Calu3 (cell line): ENCODE measurements at regions not wholly inside any gene's neighbourhood (a gene's known extent, or its start where the extent isn't known, plus 50 kb on each side); places are given as distances from the start of the nearest gene placed in this dataset.

Source experiments
- BruUV-seq: library from RNA; stranded (reverse); fragments of 400-500 nt; replicated peaks from 2 replicates; lab custom pipeline; 2021; lab: Mats Ljungman, UMichigan
- CTCF ChIA-PET: fragments of 300-600 bp; sonication (Branson Sonifier 250); formaldehyde crosslinking; loops from one replicate; lab custom pipeline; 2022; ENCODE audit warnings: antibody characterized with exemption; lab: Charles Lee
- DNase-seq: peaks from one replicate; pipeline ENCODE4 v3.0.0; 2022
- H3K27ac Mint-ChIP-seq: one replicate; pipeline ENCODE4 v1.8.0; 2022; ENCODE audit warnings: mixed read lengths; ENCODE audit not compliant: unreplicated experiment
- H3K27me3 Mint-ChIP-seq: one replicate; pipeline ENCODE4 v1.8.0; 2022; ENCODE audit warnings: mixed read lengths; ENCODE audit not compliant: unreplicated experiment
- H3K36me3 Mint-ChIP-seq: one replicate; pipeline ENCODE4 v1.8.0; 2022; ENCODE audit warnings: mild to moderate bottlenecking, moderate library complexity, mixed read lengths; ENCODE audit not compliant: insufficient read depth, unreplicated experiment
- H3K4me1 Mint-ChIP-seq: one replicate; pipeline ENCODE4 v1.8.0; 2022; ENCODE audit warnings: mild to moderate bottlenecking, low read depth, mixed read lengths; ENCODE audit not compliant: unreplicated experiment
- H3K4me3 Mint-ChIP-seq: one replicate; pipeline ENCODE4 v1.8.0; 2022; ENCODE audit warnings: mild to moderate bottlenecking, low read depth, moderate library complexity, mixed read lengths; ENCODE audit not compliant: unreplicated experiment
- H3K9me3 Mint-ChIP-seq: one replicate; pipeline ENCODE4 v1.8.0; 2022; ENCODE audit warnings: low read depth, mixed read lengths; ENCODE audit not compliant: unreplicated experiment
- intact Hi-C: fragments of 100-400 bp; cut with micrococcal nuclease; formaldehyde crosslinking; loops from one replicate; pipeline ENCODE4 v1.10.0; 2022; ENCODE audit not compliant: unreplicated experiment
- TF ChIP-seq, protein P1 (sequence below): fragments of 200-600 bp; IDR thresholded peaks from one replicate; pipeline ENCODE4 v1.8.0; 2022; ENCODE audit warnings: antibody characterized with exemption; ENCODE audit not compliant: unreplicated experiment

- BruUV-seq, result no TSS peak
- H3K4me1 Mint-ChIP-seq, result no peaks in the 10 kb centered on the region
- H3K36me3 Mint-ChIP-seq, result no peaks in the 10 kb centered on the region
- H3K9me3 Mint-ChIP-seq, result no peaks in the 10 kb centered on the region
- H3K27me3 Mint-ChIP-seq, result no peaks in the 10 kb centered on the region
- intact Hi-C loops, result no loop called here
- CTCF ChIA-PET, result no interaction called here
- no peak for DNase-seq
- no peak overlapping the region for H3K4me3 Mint-ChIP-seq
- H3K27ac Mint-ChIP-seq, result no peak overlapping the region
- TF ChIP-seq, protein P1, sequence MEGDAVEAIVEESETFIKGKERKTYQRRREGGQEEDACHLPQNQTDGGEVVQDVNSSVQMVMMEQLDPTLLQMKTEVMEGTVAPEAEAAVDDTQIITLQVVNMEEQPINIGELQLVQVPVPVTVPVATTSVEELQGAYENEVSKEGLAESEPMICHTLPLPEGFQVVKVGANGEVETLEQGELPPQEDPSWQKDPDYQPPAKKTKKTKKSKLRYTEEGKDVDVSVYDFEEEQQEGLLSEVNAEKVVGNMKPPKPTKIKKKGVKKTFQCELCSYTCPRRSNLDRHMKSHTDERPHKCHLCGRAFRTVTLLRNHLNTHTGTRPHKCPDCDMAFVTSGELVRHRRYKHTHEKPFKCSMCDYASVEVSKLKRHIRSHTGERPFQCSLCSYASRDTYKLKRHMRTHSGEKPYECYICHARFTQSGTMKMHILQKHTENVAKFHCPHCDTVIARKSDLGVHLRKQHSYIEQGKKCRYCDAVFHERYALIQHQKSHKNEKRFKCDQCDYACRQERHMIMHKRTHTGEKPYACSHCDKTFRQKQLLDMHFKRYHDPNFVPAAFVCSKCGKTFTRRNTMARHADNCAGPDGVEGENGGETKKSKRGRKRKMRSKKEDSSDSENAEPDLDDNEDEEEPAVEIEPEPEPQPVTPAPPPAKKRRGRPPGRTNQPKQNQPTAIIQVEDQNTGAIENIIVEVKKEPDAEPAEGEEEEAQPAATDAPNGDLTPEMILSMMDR, result no peak
Observed at GRCh38 chr5:82798676-82799075, 278.5 kb downstream of the TMEM167A start.

- no TSS peak for BruUV-seq
- CTCF ChIA-PET, result no interaction called here
- Mint-ChIP-seq H3K27me3 (no peaks in the 10 kb centered on the region), H3K9me3 (no peaks in the 10 kb centered on the region), H3K4me3 (no peak overlapping the region), H3K36me3 (no peaks in the 10 kb centered on the region), H3K4me1 (no peaks in the 10 kb centered on the region), H3K27ac (no peak overlapping the region)
- no peak for DNase-seq
- TF ChIP-seq, protein P1, result no peak
- intact Hi-C loops, result no loop called here
Observed at GRCh38 chr5:82796643-82797416, 280.4 kb downstream of the TMEM167A start.

- H3K27ac Mint-ChIP-seq, result no peak overlapping the region
- CTCF ChIA-PET, result no interaction called here
- no peak for DNase-seq
- intact Hi-C loops, result loop anchor here (2.0 to 5.0 kb wide), 2 partner anchors 154 to 433 kb away; no protein-coding TSS in a partner anchor
- H3K9me3 Mint-ChIP-seq, result peaks cover 2% of the 10 kb centered on the region
- BruUV-seq, result no TSS peak
- TF ChIP-seq, protein P1, result no peak
- H3K27me3 Mint-ChIP-seq, result no peaks in the 10 kb centered on the region
- no peak overlapping the region for H3K4me3 Mint-ChIP-seq
- no peaks in the 10 kb centered on the region for H3K4me1 Mint-ChIP-seq
- H3K36me3 Mint-ChIP-seq, result no peaks in the 10 kb centered on the region
Observed at GRCh38 chr5:82794876-82795275, 282.3 kb downstream of the TMEM167A start.

- no TSS peak for BruUV-seq
- Mint-ChIP-seq H3K9me3 (peaks cover 2% of the 10 kb centered on the region), H3K36me3 (no peaks in the 10 kb centered on the region), H3K27ac (no peak overlapping the region), H3K4me3 (no peak overlapping the region), H3K27me3 (no peaks in the 10 kb centered on the region), H3K4me1 (no peaks in the 10 kb centered on the region)
- intact Hi-C loops, result loop anchor here (2.0 to 5.0 kb wide), 2 partner anchors 153 to 432 kb away; no protein-coding TSS in a partner anchor
- TF ChIP-seq, protein P1, result peak; percentile 65
- peak; percentile 60 for DNase-seq
- CTCF ChIA-PET, result no interaction called here
Observed at GRCh38 chr5:82793808-82794419, 283.3 kb downstream of the TMEM167A start.
